ENCODE measurements at regions not wholly inside any gene's neighbourhood (a gene's known extent, or its start where the extent isn't known, plus 50 kb on each side); places are given as distances from the start of the nearest gene placed in this dataset.

DNA sequence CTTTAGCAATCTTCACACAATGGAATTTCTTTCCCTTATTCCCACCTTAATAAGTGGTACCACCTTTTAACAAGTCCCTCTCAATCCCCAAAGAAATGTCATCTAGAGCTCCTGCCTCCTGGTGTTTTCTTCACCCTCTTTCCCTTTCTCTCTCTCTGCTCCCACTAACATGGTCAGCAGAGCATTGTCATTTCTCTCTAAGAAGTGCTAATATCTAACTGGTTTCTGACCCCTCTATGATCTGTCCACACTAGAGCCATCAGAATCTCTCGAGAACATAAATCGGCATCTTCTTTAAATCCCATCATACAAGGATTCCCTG is 161.2 kb upstream of the DTNA start:
- H3K4me3 Mint-ChIP-seq = no peak overlapping the region
- H3K27ac ChIP-seq (ENCODE audit: insufficient read depth, low read length, poor library complexity, severe bottlenecking) = no peak overlapping the region
- DNase-seq (no peak), ATAC-seq (ENCODE audit: low read depth in 2 of 2) (no peak)
- H3K9me3 Mint-ChIP-seq = peaks cover 0 to 11% (median 4%) of the 10 kb centered on the region in 7 donors
- H3K36me3 ChIP-seq (ENCODE audit: control insufficient read depth, insufficient read depth, low read length) = no peaks in the 10 kb centered on the region
- no peaks in the 10 kb centered on the region for H3K36me3 Mint-ChIP-seq
- H3K4me1 ChIP-seq (ENCODE audit: control insufficient read depth, insufficient read depth, low read length, poor library complexity, severe bottlenecking) = no peaks in the 10 kb centered on the region
- H3K27me3 ChIP-seq (ENCODE audit: control insufficient read depth, insufficient read depth, low read length) = no peaks in the 10 kb centered on the region
- no peak overlapping the region for H3K4me3 ChIP-seq (ENCODE audit: low read depth, low read length)
- no peaks in the 10 kb centered on the region for H3K27me3 Mint-ChIP-seq
- no peak overlapping the region for H3K27ac Mint-ChIP-seq
- no peaks in the 10 kb centered on the region for H3K4me1 Mint-ChIP-seq
- peaks cover 0 to 3% of the 10 kb centered on the region in 2 experiments for H3K9me3 ChIP-seq (ENCODE audit: control insufficient read depth in 2 of 2, low read length in 2 of 2)

DNA sequence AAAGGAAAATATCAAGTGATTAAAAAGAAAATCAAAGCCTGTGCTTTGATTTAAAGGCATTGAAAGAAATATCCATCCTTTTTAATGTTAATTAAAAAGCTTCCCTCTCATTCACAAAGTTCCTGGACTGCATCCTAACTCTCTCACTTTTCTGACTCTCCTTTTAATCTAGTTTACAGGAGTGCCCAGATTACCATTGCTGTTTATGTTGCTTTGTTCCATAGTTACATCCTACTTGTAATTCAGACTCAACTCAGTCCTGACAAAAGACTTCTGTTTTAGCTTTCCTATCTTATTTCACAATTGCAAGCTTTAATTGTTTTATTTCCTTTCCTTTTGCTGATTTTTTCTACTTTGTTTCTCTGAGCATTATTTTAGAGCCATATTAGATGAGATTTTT is 160.7 kb upstream of the DTNA start:
- H3K27ac ChIP-seq (ENCODE audit: insufficient read depth, low read length, poor library complexity, severe bottlenecking) = no peak overlapping the region
- Mint-ChIP-seq H3K4me1 (no peaks in the 10 kb centered on the region), H3K36me3 (no peaks in the 10 kb centered on the region), H3K4me3 (no peak overlapping the region), H3K27me3 (no peaks in the 10 kb centered on the region), H3K9me3 (peaks cover 0 to 11% (median 4%) of the 10 kb centered on the region in 7 donors), H3K27ac (no peak overlapping the region)
- no peak overlapping the region for H3K4me3 ChIP-seq (ENCODE audit: low read depth, low read length)
- no peaks in the 10 kb centered on the region for H3K4me1 ChIP-seq (ENCODE audit: control insufficient read depth, insufficient read depth, low read length, poor library complexity, severe bottlenecking)
- peaks cover 0 to 3% of the 10 kb centered on the region in 2 experiments for H3K9me3 ChIP-seq (ENCODE audit: control insufficient read depth in 2 of 2, low read length in 2 of 2)
- DNase-seq (no peak), ATAC-seq (ENCODE audit: low read depth in 2 of 2) (no peak)
- H3K36me3 ChIP-seq (ENCODE audit: control insufficient read depth, insufficient read depth, low read length) = no peaks in the 10 kb centered on the region
- no peaks in the 10 kb centered on the region for H3K27me3 ChIP-seq (ENCODE audit: control insufficient read depth, insufficient read depth, low read length)

DNA sequence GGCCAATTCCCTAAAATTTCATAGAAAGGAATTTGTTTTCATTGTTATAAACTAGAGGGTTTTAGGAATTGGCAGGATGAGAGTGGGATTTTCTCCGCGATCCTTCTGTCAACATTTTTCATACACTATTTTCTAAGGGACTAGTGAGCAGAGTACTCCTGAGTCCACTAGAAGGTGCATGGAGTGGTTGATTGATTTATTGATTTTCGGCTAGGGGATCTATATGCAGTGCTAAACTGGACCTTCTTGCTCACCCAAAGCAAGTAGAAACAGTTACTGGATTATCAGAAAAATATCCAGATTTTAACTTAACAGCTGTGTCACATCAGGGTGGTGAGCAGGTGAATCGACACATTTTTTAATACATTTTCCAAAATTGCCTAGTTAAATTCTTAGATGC is 159.9 kb upstream of the DTNA start:
- H3K9me3 ChIP-seq (ENCODE audit: control insufficient read depth in 2 of 2, low read length in 2 of 2) = peaks cover 0 to 3% of the 10 kb centered on the region in 2 experiments
- no peak overlapping the region for H3K27ac Mint-ChIP-seq
- H3K9me3 Mint-ChIP-seq = peaks cover 0 to 11% (median 2%) of the 10 kb centered on the region in 7 donors
- H3K4me3 ChIP-seq (ENCODE audit: low read depth, low read length) = no peak overlapping the region
- H3K27me3 Mint-ChIP-seq = no peaks in the 10 kb centered on the region
- no peaks in the 10 kb centered on the region for H3K4me1 ChIP-seq (ENCODE audit: control insufficient read depth, insufficient read depth, low read length, poor library complexity, severe bottlenecking)
- H3K4me3 Mint-ChIP-seq = no peak overlapping the region
- H3K27ac ChIP-seq (ENCODE audit: insufficient read depth, low read length, poor library complexity, severe bottlenecking) = no peak overlapping the region
- no peaks in the 10 kb centered on the region for H3K36me3 ChIP-seq (ENCODE audit: control insufficient read depth, insufficient read depth, low read length)
- ATAC-seq (ENCODE audit: low read depth in 2 of 2) (no peak), DNase-seq (no peak)
- no peaks in the 10 kb centered on the region for H3K4me1 Mint-ChIP-seq
- no peaks in the 10 kb centered on the region for H3K27me3 ChIP-seq (ENCODE audit: control insufficient read depth, insufficient read depth, low read length)
- H3K36me3 Mint-ChIP-seq = no peaks in the 10 kb centered on the region

DNA sequence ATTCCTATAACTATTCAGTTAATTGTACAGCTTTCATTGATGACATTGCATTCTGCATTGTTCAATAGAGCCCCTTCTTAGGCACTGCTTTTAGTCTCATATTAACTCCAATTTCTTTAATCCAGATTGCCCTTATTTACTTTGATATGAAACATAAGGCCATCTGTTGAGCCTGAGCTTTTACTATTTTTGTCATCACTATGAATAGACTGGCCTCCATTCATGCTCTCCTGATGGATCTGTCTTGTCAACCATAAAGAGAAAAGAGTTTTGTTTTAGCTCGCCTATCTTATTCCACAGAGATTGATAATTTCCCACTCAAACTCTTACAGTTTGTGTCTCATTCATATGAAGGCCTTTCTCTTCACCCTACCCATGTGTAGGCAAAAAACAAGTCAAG is 159.2 kb upstream of the DTNA start:
- no peaks in the 10 kb centered on the region for H3K4me1 Mint-ChIP-seq
- Histone ChIP-seq H3K4me1 (ENCODE audit: control insufficient read depth, insufficient read depth, low read length, poor library complexity, severe bottlenecking) (no peaks in the 10 kb centered on the region), H3K4me3 (ENCODE audit: low read depth, low read length) (no peak overlapping the region), H3K9me3 (ENCODE audit: control insufficient read depth in 2 of 2, low read length in 2 of 2) (peaks cover 0 to 3% of the 10 kb centered on the region in 2 experiments), H3K27ac (ENCODE audit: insufficient read depth, low read length, poor library complexity, severe bottlenecking) (no peak overlapping the region), H3K27me3 (ENCODE audit: control insufficient read depth, insufficient read depth, low read length) (no peaks in the 10 kb centered on the region), H3K36me3 (ENCODE audit: control insufficient read depth, insufficient read depth, low read length) (no peaks in the 10 kb centered on the region)
- no peak overlapping the region for H3K27ac Mint-ChIP-seq
- DNase-seq = no peak
- no peaks in the 10 kb centered on the region for H3K27me3 Mint-ChIP-seq
- ATAC-seq (ENCODE audit: low read depth in 2 of 2) = no peak
- H3K4me3 Mint-ChIP-seq = no peak overlapping the region
- H3K9me3 Mint-ChIP-seq = peaks cover 0 to 16% (median 2%) of the 10 kb centered on the region in 7 donors
- no peaks in the 10 kb centered on the region for H3K36me3 Mint-ChIP-seq

DNA sequence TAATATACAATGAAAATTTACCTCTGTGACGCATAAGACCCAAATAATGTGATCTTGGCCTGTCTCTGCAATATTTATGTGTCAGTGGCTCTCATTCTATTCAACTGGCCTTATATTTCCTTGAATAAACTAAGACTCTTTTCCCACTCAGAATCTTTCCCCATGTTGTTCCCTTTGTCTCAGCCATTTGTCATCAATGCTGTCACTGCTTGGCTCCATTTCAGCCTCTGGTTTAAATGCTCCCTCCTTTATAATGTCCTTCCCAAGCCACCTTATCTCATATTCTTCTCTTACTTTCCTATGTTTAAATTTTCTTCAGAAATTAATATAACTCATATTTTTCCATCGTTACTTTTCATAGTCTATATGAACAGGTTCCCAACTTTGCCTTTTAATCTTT is 158.3 kb upstream of the DTNA start:
- H3K4me1 ChIP-seq (ENCODE audit: control insufficient read depth, insufficient read depth, low read length, poor library complexity, severe bottlenecking) = no peaks in the 10 kb centered on the region
- Mint-ChIP-seq H3K27me3 (no peaks in the 10 kb centered on the region), H3K27ac (no peak overlapping the region), H3K9me3 (peaks cover 0 to 12% (median 2%) of the 10 kb centered on the region in 7 donors), H3K4me1 (no peaks in the 10 kb centered on the region), H3K4me3 (no peak overlapping the region), H3K36me3 (no peaks in the 10 kb centered on the region)
- H3K27me3 ChIP-seq (ENCODE audit: control insufficient read depth, insufficient read depth, low read length) = no peaks in the 10 kb centered on the region
- H3K4me3 ChIP-seq (ENCODE audit: low read depth, low read length) = no peak overlapping the region
- peaks cover 0 to 3% of the 10 kb centered on the region in 2 experiments for H3K9me3 ChIP-seq (ENCODE audit: control insufficient read depth in 2 of 2, low read length in 2 of 2)
- DNase-seq = no peak
- ATAC-seq (ENCODE audit: low read depth in 2 of 2) = no peak
- H3K27ac ChIP-seq (ENCODE audit: insufficient read depth, low read length, poor library complexity, severe bottlenecking) = no peak overlapping the region
- H3K36me3 ChIP-seq (ENCODE audit: control insufficient read depth, insufficient read depth, low read length) = no peaks in the 10 kb centered on the region

DNA sequence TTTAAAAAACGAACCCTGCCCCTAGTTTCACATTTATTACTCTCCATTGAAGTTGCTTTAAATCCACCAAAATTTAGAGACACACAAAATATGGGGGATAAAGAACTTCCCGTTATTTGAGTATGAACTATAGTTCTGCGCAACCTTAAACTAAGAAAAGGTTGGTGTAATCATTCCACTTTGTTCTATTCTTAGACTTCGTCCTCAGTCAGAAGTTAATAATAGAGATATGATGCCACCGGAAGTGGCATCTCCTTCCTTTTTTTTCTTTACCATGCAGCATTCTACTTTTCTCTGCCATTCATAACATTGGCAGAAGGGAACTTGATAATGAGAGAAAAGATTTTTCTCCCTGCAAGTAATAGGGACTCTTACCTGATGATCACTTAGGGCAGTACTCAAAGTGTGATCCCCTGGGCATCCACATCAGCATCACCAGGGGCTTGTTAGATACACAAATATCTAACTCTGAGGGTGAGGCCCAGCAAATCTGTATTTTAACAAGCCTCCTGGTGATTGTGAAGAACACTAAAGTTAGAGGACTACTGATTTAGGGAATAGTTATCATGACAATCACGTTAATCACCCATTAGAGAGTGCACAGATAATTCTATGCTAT is 147.7 kb upstream of the DTNA start:
- DNase-seq (no peak), ATAC-seq (ENCODE audit: low read depth in 2 of 2) (no peak)
- H3K36me3 Mint-ChIP-seq = no peaks in the 10 kb centered on the region
- H3K4me3 Mint-ChIP-seq = no peak overlapping the region
- H3K36me3 ChIP-seq (ENCODE audit: control insufficient read depth, insufficient read depth, low read length) = no peaks in the 10 kb centered on the region
- no peaks in the 10 kb centered on the region for H3K4me1 ChIP-seq (ENCODE audit: control insufficient read depth, insufficient read depth, low read length, poor library complexity, severe bottlenecking)
- no peaks in the 10 kb centered on the region for H3K4me1 Mint-ChIP-seq
- no peaks in the 10 kb centered on the region for H3K27me3 ChIP-seq (ENCODE audit: control insufficient read depth, insufficient read depth, low read length)
- H3K27ac Mint-ChIP-seq = no peak overlapping the region
- peaks cover 0 to 2% of the 10 kb centered on the region in 2 experiments for H3K9me3 ChIP-seq (ENCODE audit: control insufficient read depth in 2 of 2, low read length in 2 of 2)
- H3K4me3 ChIP-seq (ENCODE audit: low read depth, low read length) = no peak overlapping the region
- peaks cover 3 to 29% (median 5%) of the 10 kb centered on the region in 7 donors for H3K9me3 Mint-ChIP-seq
- no peaks in the 10 kb centered on the region for H3K27me3 Mint-ChIP-seq
- no peak overlapping the region for H3K27ac ChIP-seq (ENCODE audit: insufficient read depth, low read length, poor library complexity, severe bottlenecking)

DNA sequence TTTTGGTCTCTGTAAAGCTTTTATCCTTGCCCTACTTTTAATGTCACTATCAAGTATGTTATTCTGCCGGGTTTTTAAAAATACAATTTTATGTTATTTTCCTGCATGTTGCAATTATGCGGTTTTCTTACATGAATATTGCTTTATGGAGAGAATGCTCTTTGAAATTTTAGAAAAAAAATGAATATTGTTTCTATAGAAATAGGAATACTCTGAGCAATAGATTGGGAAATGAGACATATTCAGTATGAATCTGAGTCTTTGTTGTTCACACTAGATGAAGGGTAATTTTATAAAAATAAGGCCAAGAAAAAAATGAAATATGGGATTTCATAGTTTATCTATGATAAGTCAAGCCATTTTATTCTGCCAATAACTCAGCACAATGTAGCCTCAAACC is 142.2 kb upstream of the DTNA start:
- H3K36me3 ChIP-seq (ENCODE audit: control insufficient read depth, insufficient read depth, low read length) = no peaks in the 10 kb centered on the region
- Mint-ChIP-seq H3K4me1 (no peaks in the 10 kb centered on the region), H3K36me3 (no peaks in the 10 kb centered on the region), H3K27ac (no peak overlapping the region), H3K9me3 (peaks cover 0 to 16% (median 2%) of the 10 kb centered on the region in 7 donors), H3K4me3 (no peak overlapping the region), H3K27me3 (no peaks in the 10 kb centered on the region)
- DNase-seq = no peak
- no peak overlapping the region for H3K27ac ChIP-seq (ENCODE audit: insufficient read depth, low read length, poor library complexity, severe bottlenecking)
- ATAC-seq (ENCODE audit: low read depth in 2 of 2) = no peak
- no peaks in the 10 kb centered on the region for H3K27me3 ChIP-seq (ENCODE audit: control insufficient read depth, insufficient read depth, low read length)
- no peaks in the 10 kb centered on the region for H3K4me1 ChIP-seq (ENCODE audit: control insufficient read depth, insufficient read depth, low read length, poor library complexity, severe bottlenecking)
- H3K9me3 ChIP-seq (ENCODE audit: control insufficient read depth in 2 of 2, low read length in 2 of 2) = no peaks in the 10 kb centered on the region
- H3K4me3 ChIP-seq (ENCODE audit: low read depth, low read length) = no peak overlapping the region

DNA sequence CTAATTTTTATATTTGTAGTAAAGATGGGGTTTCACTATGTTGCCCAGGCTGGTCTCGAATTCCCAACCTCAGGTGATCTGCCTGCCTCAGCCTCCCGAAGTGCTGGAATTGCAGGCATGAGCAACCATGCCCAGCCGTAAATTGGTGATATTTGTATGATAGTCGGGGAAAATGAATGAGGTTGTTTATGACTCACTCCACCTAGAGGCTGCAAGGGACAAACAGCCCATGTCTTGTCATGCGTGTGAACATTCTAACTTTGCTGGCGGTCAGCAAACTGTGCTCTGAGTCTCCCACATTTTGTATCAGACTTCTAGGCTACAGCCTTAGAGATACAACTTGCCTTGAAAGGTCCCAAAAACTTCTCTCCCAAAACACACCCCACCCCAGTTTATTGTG is 133.5 kb upstream of the DTNA start:
- H3K27me3 ChIP-seq (ENCODE audit: control insufficient read depth, insufficient read depth, low read length) = no peaks in the 10 kb centered on the region

More for the DNA sequence above, 133.5 kb upstream of the DTNA start:
- H3K36me3 Mint-ChIP-seq = no peaks in the 10 kb centered on the region
- H3K4me3 Mint-ChIP-seq = no peak overlapping the region
- H3K4me1 ChIP-seq (ENCODE audit: control insufficient read depth, insufficient read depth, low read length, poor library complexity, severe bottlenecking) = no peaks in the 10 kb centered on the region
- no peak overlapping the region for H3K4me3 ChIP-seq (ENCODE audit: low read depth, low read length)
- H3K36me3 ChIP-seq (ENCODE audit: control insufficient read depth, insufficient read depth, low read length) = no peaks in the 10 kb centered on the region
- H3K27ac Mint-ChIP-seq = no peak overlapping the region
- DNase-seq (no peak), ATAC-seq (ENCODE audit: low read depth in 2 of 2) (no peak)
- no peaks in the 10 kb centered on the region for H3K27me3 Mint-ChIP-seq
- no peaks in the 10 kb centered on the region for H3K9me3 ChIP-seq (ENCODE audit: control insufficient read depth in 2 of 2, low read length in 2 of 2)
- no peaks in the 10 kb centered on the region for H3K4me1 Mint-ChIP-seq
- no peak overlapping the region for H3K27ac ChIP-seq (ENCODE audit: insufficient read depth, low read length, poor library complexity, severe bottlenecking)
- peaks cover 2 to 14% (median 5%) of the 10 kb centered on the region in 7 donors for H3K9me3 Mint-ChIP-seq

Data from CD4-positive, CD25-positive, alpha-beta regulatory T cell (primary cell).